ENCODE measurements at regions not wholly inside any gene's neighbourhood (a gene's known extent, or its start where the extent isn't known, plus 50 kb on each side); places are given as distances from the start of the nearest gene placed in this dataset.

- no peak for TF ChIP-seq CTCF (IDR thresholded peaks at IDR 0.05; ENCODE audit: unreplicated experiment)
- Mint-ChIP-seq H3K27me3 (ENCODE audit: unreplicated experiment) (peaks cover 2% of the 10 kb centered on the region), H3K4me3 (ENCODE audit: unreplicated experiment) (no peak overlapping the region), H3K36me3 (ENCODE audit: low read depth, unreplicated experiment) (no peaks in the 10 kb centered on the region), H3K4me1 (ENCODE audit: unreplicated experiment) (no peaks in the 10 kb centered on the region), H3K9me3 (ENCODE audit: unreplicated experiment) (no peaks in the 10 kb centered on the region), H3K27ac (ENCODE audit: unreplicated experiment) (no peak overlapping the region)
- no peak for DNase-seq (ENCODE audit: low spot score)
These were observed 812.4 kb downstream of the KCTD16 start for GRCh38 chr5:144983101-144983500.

GRCh38 chr5:144979516-144980264 lies 809.0 kb downstream of the KCTD16 start:
- DNase-seq (ENCODE audit: low spot score), result no peak
- Mint-ChIP-seq H3K4me3 (ENCODE audit: unreplicated experiment) (no peak overlapping the region), H3K4me1 (ENCODE audit: unreplicated experiment) (no peaks in the 10 kb centered on the region), H3K36me3 (ENCODE audit: low read depth, unreplicated experiment) (no peaks in the 10 kb centered on the region), H3K9me3 (ENCODE audit: unreplicated experiment) (no peaks in the 10 kb centered on the region), H3K27me3 (ENCODE audit: unreplicated experiment) (no peaks in the 10 kb centered on the region), H3K27ac (ENCODE audit: unreplicated experiment) (no peak overlapping the region)
- no peak for TF ChIP-seq CTCF (IDR thresholded peaks at IDR 0.05; ENCODE audit: unreplicated experiment)

- Mint-ChIP-seq H3K9me3 (ENCODE audit: unreplicated experiment) (no peaks in the 10 kb centered on the region), H3K4me3 (ENCODE audit: unreplicated experiment) (no peak overlapping the region), H3K36me3 (ENCODE audit: low read depth, unreplicated experiment) (no peaks in the 10 kb centered on the region), H3K4me1 (ENCODE audit: unreplicated experiment) (no peaks in the 10 kb centered on the region), H3K27ac (ENCODE audit: unreplicated experiment) (no peak overlapping the region), H3K27me3 (ENCODE audit: unreplicated experiment) (no peaks in the 10 kb centered on the region)
- TF ChIP-seq CTCF (IDR thresholded peaks at IDR 0.05; ENCODE audit: unreplicated experiment), result no peak
- no peak for DNase-seq (ENCODE audit: low spot score)
These were observed 801.6 kb downstream of the KCTD16 start for GRCh38 chr5:144972317-144972716.

GRCh38 chr5:144971108-144971850 lies 800.6 kb downstream of the KCTD16 start:
- no peak for TF ChIP-seq CTCF (IDR thresholded peaks at IDR 0.05; ENCODE audit: unreplicated experiment)
- H3K4me3 Mint-ChIP-seq (ENCODE audit: unreplicated experiment), result no peak overlapping the region
- no peaks in the 10 kb centered on the region for H3K27me3 Mint-ChIP-seq (ENCODE audit: unreplicated experiment)
- H3K4me1 Mint-ChIP-seq (ENCODE audit: unreplicated experiment), result no peaks in the 10 kb centered on the region
- H3K27ac Mint-ChIP-seq (ENCODE audit: unreplicated experiment), result no peak overlapping the region
- DNase-seq (ENCODE audit: low spot score), result no peak
- H3K36me3 Mint-ChIP-seq (ENCODE audit: low read depth, unreplicated experiment), result no peaks in the 10 kb centered on the region
- no peaks in the 10 kb centered on the region for H3K9me3 Mint-ChIP-seq (ENCODE audit: unreplicated experiment)

- H3K9me3 Mint-ChIP-seq (ENCODE audit: unreplicated experiment), result no peaks in the 10 kb centered on the region
- H3K27me3 Mint-ChIP-seq (ENCODE audit: unreplicated experiment), result peaks cover 2% of the 10 kb centered on the region
- no peak for DNase-seq (ENCODE audit: low spot score)
- no peak overlapping the region for H3K27ac Mint-ChIP-seq (ENCODE audit: unreplicated experiment)
- no peaks in the 10 kb centered on the region for H3K36me3 Mint-ChIP-seq (ENCODE audit: low read depth, unreplicated experiment)
- H3K4me3 Mint-ChIP-seq (ENCODE audit: unreplicated experiment), result no peak overlapping the region
- TF ChIP-seq CTCF (IDR thresholded peaks at IDR 0.05; ENCODE audit: unreplicated experiment), result no peak
- peaks cover 9% of the 10 kb centered on the region for H3K4me1 Mint-ChIP-seq (ENCODE audit: unreplicated experiment)
These were observed 789.6 kb downstream of the KCTD16 start for GRCh38 chr5:144960296-144960695.
